HG03521 (cell line): ENCODE measurements at regions not wholly inside any gene's neighbourhood (a gene's known extent, or its start where the extent isn't known, plus 50 kb on each side); places are given as distances from the start of the nearest gene placed in this dataset.

Experiments
- ATAC-seq: cut with Tn5 transposase; IDR thresholded peaks from one replicate; pipeline ENCODE4 v1.9.1; 2021; ENCODE audit warnings: mild to moderate bottlenecking, moderate library complexity; ENCODE audit not compliant: unreplicated experiment

- no peak for ATAC-seq
Observed at GRCh38 chr2:5368263-5368662, 323.9 kb upstream of the SOX11 start.

GRCh38 chr2:5369510-5369909 is 322.7 kb upstream of the SOX11 start:
- no peak for ATAC-seq

DNA sequence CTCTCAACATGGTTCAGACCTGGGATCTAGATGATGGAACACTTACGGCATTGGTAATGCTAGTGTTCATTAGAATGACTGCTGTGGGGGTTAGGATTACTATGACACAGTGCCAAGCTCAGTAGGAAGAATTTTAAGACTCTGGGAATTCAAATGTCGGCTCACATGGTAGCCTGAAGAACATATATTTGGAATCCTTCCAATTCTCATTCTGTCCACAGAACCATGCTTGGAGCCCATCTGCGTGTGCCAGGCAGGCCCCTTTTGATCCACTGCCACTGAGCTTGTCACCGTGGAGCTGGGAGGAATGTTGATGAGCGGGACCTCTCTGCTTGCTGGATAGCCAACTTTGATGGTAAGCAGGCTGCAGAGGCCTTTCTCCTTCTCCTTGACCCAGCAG is 322.0 kb upstream of the SOX11 start:
- ATAC-seq: no peak

- no peak for ATAC-seq
Observed at GRCh38 chr2:5372141-5372540, 320.0 kb upstream of the SOX11 start.

- ATAC-seq: no peak
Observed at GRCh38 chr2:5373200-5373599, 319.0 kb upstream of the SOX11 start.

GRCh38 chr2:5374762-5375161 is 317.4 kb upstream of the SOX11 start:
- no peak for ATAC-seq

- no peak for ATAC-seq
Observed at GRCh38 chr2:5377323-5377722, 314.9 kb upstream of the SOX11 start.

DNA sequence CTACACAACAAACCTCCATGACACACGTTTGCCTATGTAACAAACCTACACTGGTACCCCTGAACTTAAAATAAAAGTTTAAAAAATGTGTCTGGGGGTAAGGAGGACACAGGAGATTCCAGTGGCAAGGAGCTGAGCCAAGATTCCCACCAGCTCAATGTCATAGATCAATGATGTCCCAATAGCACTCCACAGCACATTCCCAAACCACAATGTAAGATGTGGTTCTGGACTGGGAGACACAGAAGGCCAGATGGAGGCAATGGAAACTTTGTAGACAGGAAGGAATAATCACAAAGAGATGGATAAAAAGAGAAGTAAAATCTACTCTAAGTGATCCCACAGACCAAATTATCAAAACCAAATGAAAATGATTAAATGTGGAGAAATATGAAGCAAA is 312.4 kb upstream of the SOX11 start:
- ATAC-seq: no peak

DNA sequence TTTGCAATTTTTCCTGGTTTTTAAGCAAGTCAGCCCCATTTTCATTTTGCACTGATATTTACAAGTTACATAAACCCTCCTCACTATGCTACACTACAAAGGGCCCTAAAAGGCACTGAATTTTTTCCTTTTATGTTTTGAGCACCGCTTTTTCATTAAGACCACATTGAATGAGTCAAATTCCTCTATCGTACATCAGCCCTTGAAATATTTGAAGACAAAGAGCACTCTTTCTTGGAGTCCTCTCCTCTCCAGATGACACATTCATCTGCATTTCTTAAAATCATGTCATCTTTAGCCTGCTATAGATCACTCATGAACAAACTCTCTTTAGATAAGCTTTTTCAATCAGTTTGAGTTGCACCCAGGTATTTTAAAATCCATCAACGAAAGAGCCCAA is 306.6 kb upstream of the SOX11 start:
- ATAC-seq: no peak

GRCh38 chr2:5387406-5387805 is 304.8 kb upstream of the SOX11 start:
- no peak for ATAC-seq

GRCh38 chr2:5389740-5390139 is 302.4 kb upstream of the SOX11 start:
- ATAC-seq: no peak

GRCh38 chr2:5391362-5391761 is 300.8 kb upstream of the SOX11 start:
- ATAC-seq: no peak

DNA sequence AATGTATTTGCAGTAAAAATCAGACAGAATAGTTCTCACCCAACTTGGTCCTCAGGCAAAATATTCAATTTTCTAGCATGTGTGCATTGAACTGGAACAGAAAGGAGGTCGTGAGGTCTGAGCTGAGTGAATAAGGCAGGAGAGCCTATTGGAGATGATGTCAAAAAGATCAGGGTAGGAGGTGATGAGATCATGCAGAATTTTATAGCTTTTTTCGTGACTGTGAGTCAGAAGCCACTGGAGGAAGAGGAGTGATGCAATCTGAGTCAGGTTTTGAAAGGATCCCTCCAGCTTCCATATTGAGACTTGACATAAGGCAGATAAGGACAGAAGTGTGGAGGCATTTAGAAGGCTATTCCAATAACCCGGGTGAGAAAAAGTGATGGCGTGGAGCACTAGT is 299.5 kb upstream of the SOX11 start:
- ATAC-seq: no peak

DNA sequence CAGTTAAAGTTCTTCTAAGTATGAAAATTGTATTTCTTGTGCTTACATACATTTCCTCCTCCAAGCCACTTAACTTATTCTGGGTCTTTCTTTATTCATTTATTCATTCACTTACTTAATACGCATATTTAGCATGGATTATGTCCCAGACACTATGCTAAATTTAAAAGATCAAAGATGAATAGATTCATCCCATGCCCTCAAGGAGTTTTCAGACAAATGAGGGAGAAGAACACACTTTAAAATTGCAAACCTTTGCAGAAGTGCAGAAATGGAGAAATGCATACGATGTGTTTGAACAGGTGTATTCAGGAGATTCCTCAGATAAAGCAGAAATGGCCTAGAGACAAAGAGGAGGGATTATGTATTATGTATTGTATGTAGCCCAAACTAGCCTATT is 298.7 kb upstream of the SOX11 start:
- ATAC-seq: no peak

DNA sequence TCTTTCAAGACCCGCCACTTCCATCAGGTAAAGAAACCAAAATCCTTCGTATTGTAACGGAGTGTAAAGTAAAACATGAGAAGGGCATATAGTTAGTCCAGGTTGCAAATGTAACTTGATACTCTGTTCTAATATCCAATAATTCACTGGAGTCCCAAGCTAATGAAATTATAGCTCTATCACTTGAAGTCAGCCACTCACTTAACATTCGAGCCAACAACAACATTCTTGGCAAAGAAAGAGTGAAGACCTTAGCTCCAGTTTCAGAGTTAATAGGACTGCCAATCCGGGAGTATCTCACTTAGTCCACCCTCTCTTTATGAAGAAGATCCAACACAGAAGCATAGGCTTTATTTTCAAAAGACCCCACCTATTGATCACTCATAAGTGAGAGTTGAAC is 298.0 kb upstream of the SOX11 start:
- ATAC-seq: no peak

DNA sequence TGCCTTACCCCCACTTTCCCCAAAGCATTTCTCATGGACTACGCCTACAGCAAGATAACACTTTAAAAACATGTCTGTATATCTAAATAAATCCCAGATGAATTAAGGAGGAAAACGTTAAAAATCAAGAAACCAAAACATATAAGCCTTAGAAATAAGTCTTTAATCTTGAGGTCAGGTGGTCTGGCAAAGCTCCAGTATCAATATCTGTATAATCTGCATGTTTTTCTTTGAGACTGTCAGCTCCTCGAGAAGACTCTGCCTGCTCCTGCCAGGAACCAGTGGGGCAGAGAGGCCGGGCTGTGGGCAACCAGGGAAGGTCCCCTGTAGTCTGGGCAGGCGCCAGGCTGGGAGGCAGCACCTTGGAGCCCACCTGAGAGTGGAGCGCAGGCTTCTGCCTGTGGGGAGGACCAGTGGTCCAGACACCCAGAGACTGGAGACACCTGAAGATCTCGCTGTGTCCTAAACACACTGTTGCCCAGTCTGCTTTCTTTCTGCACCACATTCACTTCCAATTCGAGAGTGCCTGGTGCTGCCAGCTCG is 291.0 kb upstream of the SOX11 start:
- no peak for ATAC-seq

DNA sequence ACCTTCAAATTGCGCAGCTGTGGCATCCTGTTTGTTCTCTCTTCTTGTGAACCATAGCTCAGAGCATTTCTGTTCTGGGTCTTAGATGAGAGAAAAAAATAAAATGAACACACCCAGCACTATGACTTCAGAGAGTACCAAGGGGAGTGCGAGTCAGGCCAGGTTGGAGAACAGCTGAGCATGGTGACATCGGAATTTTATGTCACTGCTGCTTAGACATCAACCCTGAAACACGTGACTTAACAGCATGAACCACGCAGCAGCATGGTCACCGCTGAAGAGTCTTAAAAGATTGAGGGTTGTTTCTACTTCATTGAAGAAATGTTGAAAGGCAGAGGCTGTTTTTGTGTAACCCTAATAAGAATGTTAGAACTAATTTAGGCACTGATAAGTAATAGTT is 288.8 kb upstream of the SOX11 start:
- no peak for ATAC-seq

- ATAC-seq: no peak
Observed at GRCh38 chr2:5409898-5410381, 282.2 kb upstream of the SOX11 start.

DNA sequence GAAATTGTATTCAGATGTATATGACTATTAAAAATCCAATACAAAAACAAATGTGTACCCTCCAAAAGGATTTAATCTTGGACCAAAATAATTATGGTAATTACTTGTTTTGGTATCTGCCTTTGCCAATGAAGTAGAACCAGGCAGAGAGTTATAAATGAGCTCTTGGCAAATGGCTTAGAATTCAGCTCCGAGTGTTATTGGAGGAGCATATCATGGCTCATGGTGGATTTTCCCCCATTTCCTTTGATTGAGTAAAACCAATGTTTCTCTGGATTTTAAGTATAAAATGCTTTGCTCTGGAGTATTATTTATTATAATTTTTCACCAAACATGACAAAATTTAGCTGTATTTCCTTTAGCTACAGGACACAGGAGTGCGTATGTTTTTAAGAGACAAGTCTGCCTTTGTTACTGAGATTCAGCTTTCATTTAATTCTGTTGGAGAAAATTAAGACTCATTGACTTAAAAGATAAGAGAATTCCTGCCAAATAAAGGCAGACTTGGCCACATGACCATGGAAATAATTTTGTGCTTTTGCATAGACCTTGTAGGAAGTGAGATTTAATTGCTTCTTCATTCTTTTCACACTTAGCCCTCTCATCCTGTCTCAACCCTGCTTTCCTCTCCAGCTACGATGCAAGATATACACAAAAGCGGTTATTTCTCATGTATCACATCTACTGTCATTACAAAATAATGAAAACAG is 281.0 kb upstream of the SOX11 start:
- no peak for ATAC-seq

GRCh38 chr2:5412001-5412400 is 280.2 kb upstream of the SOX11 start:
- ATAC-seq: no peak

DNA sequence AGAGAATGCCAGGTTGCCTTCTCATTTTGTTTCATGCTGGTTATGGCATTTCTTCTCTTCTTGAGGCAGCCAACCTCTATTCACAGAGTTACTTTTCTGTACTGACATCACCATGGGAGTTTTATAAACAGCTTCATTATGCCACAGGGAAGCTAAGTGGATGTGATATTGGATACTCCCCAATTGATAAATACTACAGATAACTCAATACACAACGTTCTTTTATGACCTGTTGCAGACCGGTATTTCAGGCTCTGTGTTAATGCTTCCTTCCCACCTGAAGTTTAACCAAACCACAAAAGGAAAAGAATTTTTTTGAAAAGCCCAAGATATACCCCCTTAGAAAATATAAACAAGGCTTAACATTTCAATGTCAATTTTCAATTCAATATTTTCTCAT is 258.3 kb upstream of the SOX11 start:
- ATAC-seq: no peak

DNA sequence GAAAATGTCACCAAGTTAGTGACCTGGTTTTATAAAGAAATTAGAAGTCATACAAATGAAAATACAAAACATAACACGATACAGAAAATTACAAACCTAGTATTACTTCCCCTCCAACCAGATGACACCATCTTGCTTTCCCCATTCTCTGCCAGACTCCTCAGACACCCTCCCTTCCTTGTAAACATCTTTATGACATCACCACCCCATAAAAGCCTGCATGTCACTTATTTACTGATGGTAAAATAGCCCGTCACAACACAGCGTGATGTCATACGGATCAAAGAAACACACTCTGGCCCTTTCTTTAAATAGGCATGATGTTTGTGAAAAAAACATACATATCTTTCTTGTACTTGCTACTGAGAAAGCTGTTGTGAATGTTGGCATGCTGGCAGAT is 254.8 kb upstream of the SOX11 start:
- no peak for ATAC-seq

DNA sequence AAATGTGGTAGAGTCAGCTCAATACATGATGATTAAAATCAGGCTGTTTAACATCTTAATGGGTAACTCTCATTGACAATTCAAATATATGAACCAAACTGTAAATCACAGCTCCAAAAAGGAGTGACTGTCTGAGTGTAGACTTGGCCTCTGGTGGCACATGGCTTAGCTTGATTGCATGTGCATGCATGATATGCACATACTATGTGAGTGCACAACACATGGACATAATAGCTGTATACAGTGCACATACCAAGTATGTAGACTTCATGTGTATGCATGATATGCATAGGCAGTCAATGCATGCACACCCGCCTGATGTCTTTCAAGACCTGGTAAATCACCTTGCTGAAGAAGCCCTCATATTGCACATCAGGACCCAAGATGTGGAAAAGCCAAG is 252.0 kb upstream of the SOX11 start:
- no peak for ATAC-seq
